Activated naive CD4-positive, alpha-beta T cell (primary cell): ENCODE measurements at regions not wholly inside any gene's neighbourhood (a gene's known extent, or its start where the extent isn't known, plus 50 kb on each side); places are given as distances from the start of the nearest gene placed in this dataset.

Experiments used
- DNase-seq, 4 experiments: peaks; one replicate each; lab custom pipeline; 2025; lab: John Stamatoyannopoulos, UW

- DNase-seq, result no peak
Observed at GRCh38 chr5:2335733-2336515, 415.6 kb downstream of the IRX2 start.

GRCh38 chr5:2335125-2335732, 416.2 kb downstream of the IRX2 start:
- no peak for DNase-seq

DNA sequence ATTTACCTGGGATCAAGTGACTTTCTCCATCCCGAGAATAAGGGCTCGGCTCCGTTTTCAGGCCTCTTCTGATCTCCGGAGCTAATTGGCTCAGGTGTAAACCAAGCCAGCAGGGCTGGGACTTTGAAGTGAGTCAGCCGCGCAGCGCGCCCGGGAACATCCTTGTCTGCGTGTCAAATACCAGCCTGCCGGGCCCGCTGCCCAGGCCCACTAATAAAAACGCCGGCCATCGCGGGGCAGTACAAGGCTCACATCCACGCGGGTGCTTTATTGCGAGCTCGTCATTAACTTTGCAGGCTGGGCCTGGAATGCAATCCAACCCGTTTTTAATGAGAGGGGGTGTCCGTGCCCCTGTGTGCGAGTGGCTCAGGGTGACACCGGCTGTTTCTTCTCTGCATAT, 416.8 kb downstream of the IRX2 start:
- no peak for DNase-seq

GRCh38 chr5:2333291-2333690, 418.2 kb downstream of the IRX2 start:
- DNase-seq, result no peak

- no peak for DNase-seq
Observed at GRCh38 chr5:2332521-2332920, 419.0 kb downstream of the IRX2 start.

GRCh38 chr5:2330325-2331130, 420.9 kb downstream of the IRX2 start:
- DNase-seq, result no peak

DNA sequence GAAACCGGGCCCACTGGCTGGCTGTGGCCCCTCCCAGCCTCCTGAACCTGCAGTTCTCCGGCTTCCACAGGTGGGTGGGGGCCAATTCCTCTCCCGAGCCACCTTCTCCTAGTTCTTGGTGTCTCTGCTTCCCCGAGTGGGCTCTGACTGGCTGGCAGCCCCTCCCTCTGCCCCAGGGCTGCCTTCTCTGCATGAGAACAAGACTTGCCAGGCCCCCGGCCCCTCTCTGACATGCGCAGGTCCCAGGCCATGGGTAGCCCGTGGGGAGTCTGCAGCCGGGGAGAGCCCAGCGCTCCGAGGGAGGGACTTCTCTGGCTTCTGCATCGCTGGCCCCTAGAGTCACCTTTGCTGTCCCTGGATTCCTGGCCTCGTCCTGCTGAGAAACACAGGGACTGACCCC, 421.7 kb downstream of the IRX2 start:
- no peak for DNase-seq

DNA sequence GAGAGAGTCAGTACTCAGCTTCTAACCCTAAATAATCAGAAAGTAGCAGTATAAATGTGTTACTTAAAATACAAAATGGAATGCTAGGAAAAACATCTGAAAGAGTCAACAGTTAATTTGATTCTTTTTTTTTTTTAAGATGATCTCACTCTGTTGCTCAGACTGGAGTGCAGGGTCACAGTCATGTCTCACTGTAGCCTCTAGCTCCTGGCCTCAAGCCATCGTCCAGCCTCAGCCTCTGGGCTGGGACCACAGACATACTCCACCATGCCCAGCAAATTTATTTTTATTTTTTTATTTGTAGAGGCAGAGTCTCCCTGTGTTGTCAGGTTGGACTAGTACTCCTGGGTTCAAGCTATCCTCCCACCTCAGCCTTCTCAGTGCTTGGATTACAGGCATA, 424.9 kb downstream of the IRX2 start:
- no peak for DNase-seq

DNA sequence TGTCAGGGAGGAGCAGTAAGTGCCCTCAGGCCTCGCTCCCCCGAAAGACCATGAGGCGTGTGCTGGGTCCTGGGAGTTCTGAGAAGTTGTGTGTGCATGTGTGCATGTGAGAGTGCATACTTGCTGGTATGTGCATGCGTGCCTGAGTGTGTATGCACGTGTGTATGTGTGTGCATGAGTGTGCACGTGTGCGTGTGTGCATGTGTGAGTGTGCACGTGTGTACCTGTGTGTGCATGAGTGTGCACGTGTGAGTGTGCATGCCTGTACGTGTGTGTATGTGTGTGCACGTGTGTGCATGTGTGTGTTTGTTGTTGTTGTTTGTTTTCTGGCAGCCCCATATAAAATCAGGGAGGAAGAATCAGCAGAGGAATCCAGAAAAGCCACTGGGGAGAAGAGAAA, 426.7 kb downstream of the IRX2 start:
- no peak for DNase-seq

DNA sequence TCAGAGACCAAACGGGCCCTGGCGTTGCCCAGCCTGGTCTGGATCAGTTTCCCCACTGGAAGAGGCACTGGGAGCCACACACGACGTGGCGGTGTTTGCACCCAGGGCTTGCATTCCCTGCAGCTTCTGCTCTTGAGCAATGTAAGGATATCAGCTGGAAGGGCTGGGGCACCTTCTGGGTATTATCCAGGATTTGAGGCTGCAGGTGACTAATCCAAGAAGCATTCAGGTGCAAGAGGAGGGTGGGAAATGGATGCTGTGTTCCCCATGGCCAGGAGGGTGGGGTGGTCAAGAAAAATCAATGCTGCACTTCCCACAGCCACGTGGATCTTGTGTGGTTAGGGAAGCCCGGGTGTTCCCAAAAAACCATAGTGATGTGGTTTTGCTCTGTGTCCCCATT, 430.9 kb downstream of the IRX2 start:
- no peak for DNase-seq

- DNase-seq, result no peak
Observed at GRCh38 chr5:2317540-2317939, 433.9 kb downstream of the IRX2 start.

- DNase-seq, result no peak
Observed at GRCh38 chr5:2311851-2312250, 429.1 kb upstream of the IRX4 start.

DNA sequence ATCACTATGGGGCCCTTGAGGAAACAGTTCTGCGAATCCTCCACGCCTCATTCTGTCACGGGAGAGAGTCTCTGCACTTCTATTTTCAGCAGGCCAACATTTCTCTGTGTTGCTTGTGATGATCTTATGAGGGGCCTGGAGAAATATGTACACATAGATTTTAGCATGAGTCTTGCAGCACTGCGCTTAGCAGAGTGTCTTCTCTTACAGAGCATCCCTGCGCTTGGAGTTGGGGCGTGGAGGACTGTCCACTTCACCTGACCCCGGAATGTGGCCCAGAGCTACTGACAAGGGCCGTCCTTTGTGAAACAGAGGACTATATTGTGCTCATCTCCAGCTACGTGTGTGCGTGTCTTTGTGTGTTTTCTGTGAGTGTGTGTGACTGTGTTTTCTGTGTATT, 428.2 kb upstream of the IRX4 start:
- DNase-seq, result no peak

GRCh38 chr5:2307631-2308030, 424.9 kb upstream of the IRX4 start:
- DNase-seq, result no peak

DNA sequence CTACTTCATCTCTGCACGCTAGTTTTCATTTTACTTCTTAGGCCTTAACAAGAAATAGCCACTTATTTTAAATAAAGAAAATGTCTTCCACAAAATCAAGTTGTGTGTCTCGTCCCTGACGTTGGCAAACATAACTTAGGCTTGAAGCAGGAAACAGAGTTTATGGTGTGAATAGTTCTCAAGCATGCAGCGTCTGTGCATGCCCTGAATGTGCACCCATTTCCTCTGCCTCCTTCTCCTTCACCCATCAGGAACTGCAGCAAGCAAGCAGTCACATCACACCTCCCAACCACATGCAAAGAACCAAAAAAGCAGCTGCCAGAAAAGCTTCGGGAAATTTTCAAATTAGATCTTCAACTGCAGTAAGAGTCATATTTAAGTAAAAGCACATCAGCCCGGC, 424.0 kb upstream of the IRX4 start:
- no peak for DNase-seq

- DNase-seq, result no peak
Observed at GRCh38 chr5:2303431-2304100, 420.8 kb upstream of the IRX4 start.

DNA sequence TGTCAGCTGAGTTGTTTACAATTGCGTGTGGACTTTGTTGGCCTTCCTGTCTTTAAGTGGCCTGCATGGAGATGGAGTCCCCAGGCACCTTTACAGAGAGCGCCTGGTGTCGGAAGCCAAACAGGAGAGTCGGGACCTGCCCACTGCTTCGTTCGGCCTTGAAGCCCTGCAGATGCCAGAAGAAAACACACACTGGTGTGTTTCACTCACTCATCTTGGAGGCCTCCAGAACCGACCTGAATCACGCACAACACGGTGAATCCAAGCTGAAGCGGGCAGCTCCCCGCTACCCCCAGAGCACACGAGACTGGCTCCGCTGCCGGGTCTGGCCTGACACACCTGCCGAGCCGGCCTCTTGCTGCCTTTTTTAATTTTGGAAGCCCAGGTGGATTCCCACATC, 419.4 kb upstream of the IRX4 start:
- DNase-seq, result no peak

DNA sequence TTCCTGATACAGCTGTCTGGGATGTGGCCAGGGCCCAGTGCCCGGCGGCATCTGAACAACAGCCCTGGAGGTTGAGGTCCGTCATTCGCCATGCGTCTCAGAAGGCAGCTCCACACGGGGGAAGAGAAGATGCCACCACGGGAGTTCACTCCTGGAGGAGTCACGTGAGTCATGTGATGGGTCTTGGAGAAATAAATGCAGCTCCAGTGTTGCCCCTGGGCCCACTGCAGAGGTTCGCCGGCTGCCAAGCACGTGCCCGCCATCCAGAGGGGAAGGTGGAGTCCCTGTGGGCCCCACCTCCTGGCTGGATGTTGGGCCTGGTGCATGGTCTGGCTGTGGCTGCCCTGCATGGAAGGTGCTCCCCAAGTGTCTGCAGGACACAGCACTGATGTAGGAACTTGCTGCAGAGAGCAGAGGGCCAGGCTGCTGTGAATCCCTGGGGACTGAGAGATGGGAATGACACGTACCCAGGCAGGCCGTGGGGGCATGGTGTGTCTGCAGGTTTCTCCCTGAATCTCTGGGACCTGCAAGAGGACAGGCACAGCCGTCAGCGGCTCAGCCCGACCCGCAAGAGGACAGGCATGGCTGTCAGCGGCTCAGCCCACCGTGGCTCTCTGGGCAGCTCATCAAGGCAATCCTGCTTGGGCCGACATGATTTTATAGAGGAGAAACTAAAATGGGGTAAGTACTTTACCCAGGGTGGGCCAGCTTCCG, 418.3 kb upstream of the IRX4 start:
- no peak for DNase-seq

- DNase-seq, result no peak
Observed at GRCh38 chr5:2300421-2300820, 417.7 kb upstream of the IRX4 start.

- DNase-seq, result no peak
Observed at GRCh38 chr5:2299388-2300220, 416.9 kb upstream of the IRX4 start.

- no peak for DNase-seq
Observed at GRCh38 chr5:2298781-2299180, 416.1 kb upstream of the IRX4 start.
